GM12801 (cell line): ENCODE measurements at regions not wholly inside any gene's neighbourhood (a gene's known extent, or its start where the extent isn't known, plus 50 kb on each side); places are given as distances from the start of the nearest gene placed in this dataset.

Source experiments
- TF ChIP-seq, protein P1 (sequence below): IDR thresholded peaks from one replicate; pipeline ENCODE4 v1.5.1; 2011; ENCODE audit warnings: control low read depth; ENCODE audit not compliant: insufficient read length; ENCODE audit errors: extremely low read depth

DNA sequence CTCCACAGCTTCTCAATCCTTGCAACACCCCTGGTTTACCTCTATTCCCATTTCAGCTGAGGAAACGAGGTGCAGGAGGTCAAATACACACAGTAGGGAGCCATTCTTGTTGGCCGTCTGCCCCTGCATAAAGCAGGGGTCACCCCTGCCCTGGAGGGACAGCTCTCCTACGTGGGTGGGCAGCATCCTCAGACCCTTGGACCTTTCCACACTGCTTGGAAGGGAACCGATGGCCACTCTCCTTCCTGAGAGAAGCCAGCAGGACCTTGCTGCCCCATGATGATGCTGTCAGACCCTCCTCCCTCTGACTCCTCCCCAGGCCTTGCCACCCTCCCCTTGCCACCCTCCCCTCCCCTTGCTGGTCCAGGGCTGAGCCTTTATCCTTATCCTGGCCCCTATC, 121.1 kb upstream of the SYT13 start:
- TF ChIP-seq, protein P1, sequence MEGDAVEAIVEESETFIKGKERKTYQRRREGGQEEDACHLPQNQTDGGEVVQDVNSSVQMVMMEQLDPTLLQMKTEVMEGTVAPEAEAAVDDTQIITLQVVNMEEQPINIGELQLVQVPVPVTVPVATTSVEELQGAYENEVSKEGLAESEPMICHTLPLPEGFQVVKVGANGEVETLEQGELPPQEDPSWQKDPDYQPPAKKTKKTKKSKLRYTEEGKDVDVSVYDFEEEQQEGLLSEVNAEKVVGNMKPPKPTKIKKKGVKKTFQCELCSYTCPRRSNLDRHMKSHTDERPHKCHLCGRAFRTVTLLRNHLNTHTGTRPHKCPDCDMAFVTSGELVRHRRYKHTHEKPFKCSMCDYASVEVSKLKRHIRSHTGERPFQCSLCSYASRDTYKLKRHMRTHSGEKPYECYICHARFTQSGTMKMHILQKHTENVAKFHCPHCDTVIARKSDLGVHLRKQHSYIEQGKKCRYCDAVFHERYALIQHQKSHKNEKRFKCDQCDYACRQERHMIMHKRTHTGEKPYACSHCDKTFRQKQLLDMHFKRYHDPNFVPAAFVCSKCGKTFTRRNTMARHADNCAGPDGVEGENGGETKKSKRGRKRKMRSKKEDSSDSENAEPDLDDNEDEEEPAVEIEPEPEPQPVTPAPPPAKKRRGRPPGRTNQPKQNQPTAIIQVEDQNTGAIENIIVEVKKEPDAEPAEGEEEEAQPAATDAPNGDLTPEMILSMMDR = no peak

DNA sequence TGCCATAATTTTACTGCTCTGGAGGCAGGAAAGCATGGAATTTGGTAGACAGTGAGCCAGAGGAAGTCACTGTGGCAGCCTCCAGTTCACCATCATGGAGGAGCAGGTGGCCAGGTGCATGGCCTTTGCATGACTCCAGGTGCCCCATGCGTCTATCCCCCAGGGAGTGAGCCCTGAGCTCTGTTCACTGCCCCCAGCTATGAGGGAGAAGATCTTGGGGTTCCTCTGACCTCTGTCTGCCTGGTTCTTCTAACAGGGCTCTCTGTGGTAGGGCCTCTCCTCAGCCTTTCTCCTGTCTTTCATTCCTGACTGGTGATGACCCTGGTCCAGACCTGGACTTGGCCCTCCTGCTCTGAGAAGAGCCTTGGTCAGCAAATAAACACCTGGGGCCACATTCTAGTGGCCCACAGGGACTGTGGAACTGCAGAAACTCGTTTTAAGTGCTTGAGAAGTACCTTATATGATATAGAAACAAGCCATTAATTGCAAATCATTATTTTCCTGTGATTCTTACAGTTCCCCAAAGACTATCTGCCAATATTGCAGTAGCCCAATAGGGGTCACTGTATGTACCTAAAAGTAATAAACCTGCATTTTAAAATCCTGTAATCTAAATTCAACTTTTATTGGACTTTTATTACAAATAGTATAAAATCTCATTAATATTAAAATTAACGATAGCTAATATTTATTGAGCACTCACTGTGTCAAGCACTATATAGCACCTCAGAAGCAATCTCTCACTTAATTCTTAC, 120.0 kb upstream of the SYT13 start:
- TF ChIP-seq, protein P1 = no peak

DNA sequence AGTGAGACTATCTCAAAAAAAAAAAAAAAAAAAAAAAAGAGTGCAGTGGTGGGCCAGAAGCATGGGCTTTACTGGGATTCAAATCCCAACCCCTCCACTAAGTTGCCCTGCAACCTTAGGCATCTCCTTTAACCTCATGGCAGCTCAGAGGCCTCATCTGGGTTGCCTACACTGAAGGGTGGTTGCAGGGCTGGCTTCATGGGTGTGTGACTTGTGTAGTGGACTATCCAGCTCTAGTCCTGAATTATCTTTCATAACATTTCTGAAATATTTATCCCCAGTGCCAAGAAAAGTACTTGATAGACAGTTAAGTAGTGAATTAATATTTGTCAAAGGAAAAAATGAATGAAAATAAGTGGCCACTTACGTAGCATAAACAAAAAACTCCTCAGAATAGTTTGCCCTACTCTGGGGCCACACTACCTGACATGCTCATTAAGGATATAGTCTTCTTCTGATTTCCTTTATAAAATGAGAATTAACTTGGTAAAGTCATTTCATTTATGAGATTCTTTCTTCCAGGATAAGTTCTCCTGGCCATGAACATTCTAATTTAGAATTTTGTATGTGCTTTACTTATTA, 116.0 kb upstream of the SYT13 start:
- TF ChIP-seq, protein P1 = no peak

DNA sequence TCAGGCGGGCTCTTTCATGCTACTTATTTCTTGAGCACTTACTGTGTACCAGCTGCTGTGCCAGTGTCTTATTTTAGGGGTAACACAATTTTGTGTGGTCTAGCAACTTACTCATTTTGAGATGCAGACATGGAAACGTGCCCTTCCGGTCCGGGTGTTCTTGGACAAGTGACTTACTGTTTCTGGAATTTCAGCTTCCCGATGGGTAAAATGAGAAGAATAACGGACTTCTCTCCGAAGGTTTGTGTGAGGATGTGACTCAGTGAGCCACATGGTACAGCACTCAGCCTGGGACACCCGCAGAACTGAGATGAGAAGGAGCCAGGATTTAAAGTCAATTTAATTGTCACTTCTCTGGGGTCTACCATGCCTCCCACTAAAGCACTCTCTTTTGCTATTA, 114.5 kb upstream of the SYT13 start:
- TF ChIP-seq, protein P1 = no peak

DNA sequence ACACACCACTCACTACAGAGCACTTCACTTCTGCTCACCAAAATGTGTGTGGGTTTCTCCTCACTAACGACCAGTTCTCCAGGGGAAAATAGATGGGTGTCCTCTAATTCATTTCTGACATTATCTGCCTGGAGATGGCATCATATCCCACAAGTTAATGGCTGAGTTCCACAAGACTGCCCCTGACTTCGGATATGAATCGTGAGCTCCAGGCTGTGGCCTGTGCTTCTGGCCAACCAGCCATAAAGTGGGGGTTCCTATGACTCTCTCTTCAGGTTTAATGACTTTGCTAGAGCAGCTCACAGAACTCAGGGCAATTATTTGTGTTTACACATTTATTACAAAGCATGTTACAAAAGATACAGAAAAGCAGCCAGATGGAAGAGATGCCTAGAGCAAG, 113.0 kb upstream of the SYT13 start:
- TF ChIP-seq, protein P1 = no peak

DNA sequence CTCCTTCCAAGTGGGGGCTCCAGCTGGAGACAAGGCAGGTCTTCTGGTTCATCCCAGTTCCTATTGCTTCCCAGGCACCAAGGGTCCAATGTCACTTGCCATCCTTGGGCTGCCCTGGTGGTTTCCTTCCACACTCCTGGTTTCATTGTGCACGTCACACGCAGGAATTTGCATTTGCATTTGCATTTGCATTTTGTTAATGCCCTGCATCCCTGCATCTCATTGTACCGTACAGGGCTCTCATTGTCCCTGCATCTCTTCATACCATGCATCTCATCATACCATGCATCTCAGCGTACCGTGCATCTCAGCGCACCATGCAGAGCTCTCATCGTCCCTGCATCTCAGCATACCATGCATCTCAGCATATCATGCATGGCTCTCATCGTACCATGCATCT, 112.2 kb upstream of the SYT13 start:
- TF ChIP-seq, protein P1 = no peak

DNA sequence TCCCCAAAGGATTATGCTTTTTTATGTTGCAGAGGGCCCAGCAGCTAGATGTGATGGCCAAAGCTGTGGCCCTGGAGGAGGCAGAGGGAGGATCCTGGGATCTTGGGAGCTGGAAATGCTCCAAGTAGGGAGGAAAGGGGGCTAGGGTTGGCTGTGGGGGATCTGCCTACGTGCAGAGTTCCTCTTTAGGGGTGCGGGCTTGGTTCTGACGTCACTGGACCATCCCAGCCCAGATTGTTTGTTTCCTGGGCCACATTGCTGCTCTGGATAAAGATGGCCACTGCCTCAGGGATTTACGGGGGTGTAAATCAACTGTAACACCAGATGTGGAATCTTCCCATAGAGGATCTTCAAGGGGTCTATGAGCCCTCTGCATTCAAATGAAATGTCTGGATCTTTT, 110.3 kb upstream of the SYT13 start:
- TF ChIP-seq, protein P1 = no peak
